GM12878 (cell line): ENCODE measurements at regions not wholly inside any gene's neighbourhood (a gene's known extent, or its start where the extent isn't known, plus 50 kb on each side); places are given as distances from the start of the nearest gene placed in this dataset.

Source experiments
- ATAC-seq: fragments of 200-7000 bp; cut with Tn5 transposase; 3 replicates; pipeline ENCODE4 v1.9.1; 2020; ENCODE audit warnings: mild to moderate bottlenecking, moderate library complexity
- BruUV-seq: library from RNA; stranded (reverse); fragments of 400-500 nt; replicated peaks from 2 replicates; lab custom pipeline; 2021; lab: Mats Ljungman, UMichigan
- CTCF ChIA-PET: fragments of 300-600 bp; sonication (Branson Sonifier 250); formaldehyde crosslinking; extraction: SDS; loops from one replicate; lab custom pipeline; 2021; ENCODE audit warnings: inconsistent platforms; lab: Yijun Ruan, JAX
- POLR2A ChIA-PET: fragments of 350-600 bp; formaldehyde crosslinking; extraction: SDS; loops from one replicate; lab custom pipeline; 2021; ENCODE audit warnings: inconsistent platforms; lab: Charles Lee
- RAD21 ChIA-PET: fragments of 300-600 bp; sonication (Branson Sonifier 250); formaldehyde crosslinking; loops from one replicate; lab custom pipeline; 2023; ENCODE audit warnings: antibody characterized with exemption; ENCODE audit not compliant: unreplicated experiment; lab: Charles Lee
- SMC1A ChIA-PET: fragments of 300-600 bp; sonication (Branson Sonifier 250); formaldehyde crosslinking; loops from one replicate; lab custom pipeline; 2023; ENCODE audit not compliant: unreplicated experiment, uncharacterized antibody; lab: Charles Lee
- DNase-seq: peaks from one replicate; pipeline ENCODE4 v3.0.0-alpha.2; 2011; ENCODE audit warnings: low read depth, low spot score
- FAIRE-seq: peaks from 3 replicates; lab custom pipeline; 2011; peaks lifted over from hg19 to GRCh38; lab: Jason Lieb, UNC
- H2AFZ ChIP-seq: 2 replicates; pipeline ENCODE4 v1.6.0; 2011; ENCODE audit warnings: low read depth, low read length, control low read depth; ENCODE audit not compliant: control insufficient read depth
- H3K27ac ChIP-seq: 2 replicates; pipeline ENCODE4 v1.5.1; 2011; ENCODE audit warnings: control low read depth; ENCODE audit not compliant: control insufficient read depth, insufficient read depth
- H3K27me3 ChIP-seq, 2 experiments: replicated peaks in 1 of 2; 2 replicates each; pipeline versions ENCODE4 v1.6.0 to v1.6.1; 2011; ENCODE audit warnings: low read length in 1 of 2; ENCODE audit not compliant: control insufficient read depth in 2 of 2, insufficient read depth in 2 of 2
- H3K36me3 ChIP-seq, 2 experiments: 2 replicates each; pipeline ENCODE4 v1.5.1; 2011; ENCODE audit warnings: low read length in 1 of 2; ENCODE audit not compliant: control insufficient read depth in 2 of 2, insufficient read depth in 2 of 2
- H3K4me1 ChIP-seq: 2 replicates; pipeline ENCODE4 v1.6.1; 2011; ENCODE audit warnings: mild to moderate bottlenecking, low read length, moderate library complexity, mixed read lengths; ENCODE audit not compliant: control insufficient read depth, insufficient read depth
- H3K4me2 ChIP-seq: 2 replicates; pipeline ENCODE4 v1.6.0; 2011; ENCODE audit warnings: control low read depth; ENCODE audit not compliant: control insufficient read depth, insufficient read depth
- H3K4me3 ChIP-seq: fragments of 200-600 bp; sonication (generic); 2 replicates; pipeline ENCODE4 v1.5.1; 2016
- H3K79me2 ChIP-seq: 2 replicates; pipeline ENCODE4 v1.6.0; 2011; ENCODE audit warnings: low read length; ENCODE audit not compliant: control insufficient read depth, insufficient read depth
- H3K9ac ChIP-seq: 2 replicates; pipeline ENCODE4 v1.8.0; 2011; ENCODE audit warnings: low read length, control low read depth, mixed read lengths; ENCODE audit not compliant: control insufficient read depth, insufficient read depth
- H3K9me3 ChIP-seq: replicated peaks from 3 replicates; pipeline ENCODE4 v1.5.1; 2011; ENCODE audit warnings: mild to moderate bottlenecking, low read length; ENCODE audit not compliant: control insufficient read depth, insufficient read depth
- H4K20me1 ChIP-seq: 2 replicates; pipeline ENCODE4 v1.6.0; 2011; ENCODE audit not compliant: control insufficient read depth, insufficient read depth
- ATF3 ChIP-seq: IDR thresholded peaks from 2 replicates; pipeline ENCODE4 v1.6.1; 2011; ENCODE audit warnings: low read depth, mild to moderate bottlenecking, low read length, moderate library complexity, borderline replicate concordance; ENCODE audit errors: extremely low read depth
- BCL3 ChIP-seq: IDR thresholded peaks from 2 replicates; pipeline ENCODE4 v1.6.1; 2011; ENCODE audit warnings: borderline replicate concordance, low read depth, mild to moderate bottlenecking, moderate library complexity, low read length; ENCODE audit not compliant: insufficient read depth, poor library complexity, severe bottlenecking
- CBX3 ChIP-seq: fragments of 200-600 bp; sonication (generic); IDR thresholded peaks from 2 replicates; pipeline ENCODE4 v1.6.1; 2016; ENCODE audit warnings: low read depth, borderline replicate concordance
- CBX5 ChIP-seq: sonication (generic); IDR thresholded peaks from 2 replicates; pipeline ENCODE4 v1.6.1; 2016; ENCODE audit warnings: low read depth, moderate library complexity, mild to moderate bottlenecking, inconsistent platforms
- CREB1 ChIP-seq: IDR thresholded peaks from 2 replicates; pipeline ENCODE4 v1.6.1; 2012; ENCODE audit warnings: low read depth, mild to moderate bottlenecking, inconsistent platforms
- KDM1A ChIP-seq: fragments of 200-600 bp; sonication (generic); IDR thresholded peaks from 2 replicates; pipeline ENCODE4 v1.6.1; 2016; ENCODE audit warnings: borderline replicate concordance
- NBN ChIP-seq: fragments of 450-650 bp; IDR thresholded peaks from 2 replicates; pipeline ENCODE4 v1.6.1; 2016
- TCF12 ChIP-seq: IDR thresholded peaks from 2 replicates; pipeline ENCODE4 v1.6.1; 2011; ENCODE audit warnings: low read depth, mild to moderate bottlenecking, low read length
- ZBTB11 ChIP-seq: fragments of 450-650 bp; formaldehyde crosslinking; IDR thresholded peaks from 2 replicates; pipeline ENCODE4 v1.5.0; 2022; ENCODE audit warnings: mild to moderate bottlenecking, missing genetic modification characterization
- WGBS: methylation state at CpG from one replicate; pipeline ENCODE4 v1.1.6; 2016; ENCODE audit warnings: low lambda C conversion rate; ENCODE audit not compliant: insufficient replicate concordance, insufficient coverage; ENCODE audit errors: missing lambda C conversion rate; 5-methylcytosine and 5-hydroxymethylcytosine counted together
- in situ Hi-C: fragments of 300-500 bp; cut with MboI; formaldehyde crosslinking; loops from 9 replicates; pipeline ENCODE4 v1.14.3; 2018; ENCODE audit warnings: mixed read lengths
- intact Hi-C: fragments of 100-400 bp; cut with micrococcal nuclease; formaldehyde crosslinking; loops from one replicate; pipeline ENCODE4 v1.14.2; 2022; ENCODE audit not compliant: unreplicated experiment

- Histone ChIP-seq H2AFZ (no peak overlapping the region), H3K9me3 (no peaks in the 10 kb centered on the region), H3K27ac (no peak overlapping the region), H3K79me2 (no peaks in the 10 kb centered on the region), H3K4me3 (no peak overlapping the region), H3K36me3 (no peaks in the 10 kb centered on the region), H3K27me3 (no peaks in the 10 kb centered on the region), H3K4me2 (no peak overlapping the region), H4K20me1 (no peaks in the 10 kb centered on the region), H3K9ac (no peak overlapping the region), H3K4me1 (no peaks in the 10 kb centered on the region)
- FAIRE-seq (no peak), ATAC-seq (no peak), DNase-seq (no peak)
- ChIA-PET SMC1A (no interaction called here), POLR2A (no interaction called here), RAD21 (no interaction called here), CTCF (no interaction called here)
- intact Hi-C loops: no loop called here
- no peak for TF ChIP-seq KDM1A
- TF ChIP-seq NBN: no peak
- TF ChIP-seq ZBTB11: no peak
- TF ChIP-seq CREB1: no peak
- BruUV-seq: no TSS peak
- in situ Hi-C loops: no loop called here
These were observed 204.2 kb downstream of the CHRM3 start for GRCh38 chr1:239590556-239590955.

GRCh38 chr1:239593527-239593926, 207.2 kb downstream of the CHRM3 start:
- H3K4me2 ChIP-seq: no peak overlapping the region
- ChIA-PET RAD21 (interaction anchor here (0.8 kb wide), 1 partner anchor 28 kb away, joined by 3 read pairs; no protein-coding TSS in a partner anchor), SMC1A (no interaction called here), CTCF (no interaction called here), POLR2A (no interaction called here)
- no peaks in the 10 kb centered on the region for H3K36me3 ChIP-seq
- FAIRE-seq: no peak
- ATAC-seq: no peak
- no peak overlapping the region for H3K4me3 ChIP-seq
- no peaks in the 10 kb centered on the region for H3K27me3 ChIP-seq
- H3K9me3 ChIP-seq: no peaks in the 10 kb centered on the region
- no peaks in the 10 kb centered on the region for H3K79me2 ChIP-seq
- no peak for DNase-seq
- intact Hi-C loops: no loop called here
- no TSS peak for BruUV-seq
- no peaks in the 10 kb centered on the region for H4K20me1 ChIP-seq
- no peak overlapping the region for H3K27ac ChIP-seq
- no peak overlapping the region for H3K9ac ChIP-seq
- in situ Hi-C loops: no loop called here
- H3K4me1 ChIP-seq: no peaks in the 10 kb centered on the region
- no peak overlapping the region for H2AFZ ChIP-seq
- WGBS: 12% methylated on average over 4 of the region's 4 CpGs
- TF ChIP-seq TCF12: no peak
- TF ChIP-seq BCL3: no peak
- TF ChIP-seq ATF3: no peak
- no peak for TF ChIP-seq CBX3
- no peak for TF ChIP-seq CBX5
- TF ChIP-seq ZBTB11: no peak
